GM19468 (cell line): ENCODE measurements at regions not wholly inside any gene's neighbourhood (a gene's known extent, or its start where the extent isn't known, plus 50 kb on each side); places are given as distances from the start of the nearest gene placed in this dataset.
"Not testable (repeated sequence)": the region's sequence is repeated elsewhere in the genome, so short reads cannot be mapped to it uniquely, and the experiment has no call there.

ENCODE experiments used
- ATAC-seq: cut with Tn5 transposase; IDR thresholded peaks from one replicate; pipeline ENCODE4 v1.9.1; 2021; ENCODE audit warnings: mild to moderate bottlenecking, moderate library complexity, moderate number of reproducible peaks; ENCODE audit not compliant: unreplicated experiment; ENCODE audit errors: extremely low read depth

- ATAC-seq = not testable (repeated sequence)
These were observed 175.8 kb upstream of the LMCD1 start for GRCh38 chr3:8325833-8326232.

GRCh38 chr3:8327739-8328138 lies 173.9 kb upstream of the LMCD1 start:
- ATAC-seq = no peak

- ATAC-seq = no peak
These were observed 172.7 kb upstream of the LMCD1 start for GRCh38 chr3:8328967-8329366.

GRCh38 chr3:8329598-8329997 lies 172.0 kb upstream of the LMCD1 start:
- no peak for ATAC-seq

GRCh38 chr3:8336456-8336855 lies 165.2 kb upstream of the LMCD1 start:
- ATAC-seq = no peak

- ATAC-seq = no peak
These were observed 163.2 kb upstream of the LMCD1 start for GRCh38 chr3:8338424-8338823.

- no peak for ATAC-seq
These were observed 159.8 kb upstream of the LMCD1 start for GRCh38 chr3:8341821-8342247.

- no peak for ATAC-seq
These were observed 158.6 kb upstream of the LMCD1 start for GRCh38 chr3:8343058-8343457.

GRCh38 chr3:8345398-8345797 lies 156.2 kb upstream of the LMCD1 start:
- no peak for ATAC-seq

- no peak for ATAC-seq
These were observed 153.5 kb upstream of the LMCD1 start for GRCh38 chr3:8348076-8348475.

- ATAC-seq = no peak
These were observed 149.1 kb upstream of the LMCD1 start for GRCh38 chr3:8352475-8352874.

GRCh38 chr3:8353364-8353763 lies 148.3 kb upstream of the LMCD1 start:
- no peak for ATAC-seq

GRCh38 chr3:8355346-8355745 lies 146.3 kb upstream of the LMCD1 start:
- no peak for ATAC-seq

- ATAC-seq = not testable (repeated sequence)
These were observed 145.6 kb upstream of the LMCD1 start for GRCh38 chr3:8356066-8356465.

- no peak for ATAC-seq
These were observed 143.8 kb upstream of the LMCD1 start for GRCh38 chr3:8357859-8358258.

- no peak for ATAC-seq
These were observed 142.5 kb upstream of the LMCD1 start for GRCh38 chr3:8359133-8359532.

GRCh38 chr3:8363200-8363599 lies 138.4 kb upstream of the LMCD1 start:
- ATAC-seq = no peak

- ATAC-seq = no peak
These were observed 136.1 kb upstream of the LMCD1 start for GRCh38 chr3:8365541-8365940.

GRCh38 chr3:8366219-8366810 lies 135.3 kb upstream of the LMCD1 start:
- no peak for ATAC-seq

- no peak for ATAC-seq
These were observed 133.0 kb upstream of the LMCD1 start for GRCh38 chr3:8368598-8368997.

- no peak for ATAC-seq
These were observed 132.0 kb upstream of the LMCD1 start for GRCh38 chr3:8369638-8370037.

GRCh38 chr3:8371085-8371551 lies 130.5 kb upstream of the LMCD1 start:
- no peak for ATAC-seq
